ENCODE measurements at regions not wholly inside any gene's neighbourhood (a gene's known extent, or its start where the extent isn't known, plus 50 kb on each side); places are given as distances from the start of the nearest gene placed in this dataset.

DNA sequence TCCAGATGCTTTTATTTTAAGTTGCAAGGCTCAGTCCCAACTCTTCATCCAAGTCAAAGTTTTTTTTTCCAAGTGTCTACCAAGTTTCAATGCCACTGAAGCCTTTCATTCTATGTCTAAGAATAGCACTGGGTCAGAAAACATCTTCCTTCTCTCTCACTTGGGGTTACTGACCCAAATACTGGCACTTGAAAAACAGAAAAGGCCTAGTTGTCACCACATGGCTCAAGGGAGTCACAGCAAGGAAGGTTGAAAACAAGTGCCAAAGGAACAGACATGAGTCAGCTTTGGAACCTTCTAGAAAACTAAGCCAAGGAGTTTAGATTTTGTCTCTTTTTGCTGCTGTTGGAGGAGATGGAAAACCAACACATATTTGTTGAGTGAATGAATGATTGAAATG lies 146.5 kb downstream of the COPS8 start:
- TF ChIP-seq, protein P1, sequence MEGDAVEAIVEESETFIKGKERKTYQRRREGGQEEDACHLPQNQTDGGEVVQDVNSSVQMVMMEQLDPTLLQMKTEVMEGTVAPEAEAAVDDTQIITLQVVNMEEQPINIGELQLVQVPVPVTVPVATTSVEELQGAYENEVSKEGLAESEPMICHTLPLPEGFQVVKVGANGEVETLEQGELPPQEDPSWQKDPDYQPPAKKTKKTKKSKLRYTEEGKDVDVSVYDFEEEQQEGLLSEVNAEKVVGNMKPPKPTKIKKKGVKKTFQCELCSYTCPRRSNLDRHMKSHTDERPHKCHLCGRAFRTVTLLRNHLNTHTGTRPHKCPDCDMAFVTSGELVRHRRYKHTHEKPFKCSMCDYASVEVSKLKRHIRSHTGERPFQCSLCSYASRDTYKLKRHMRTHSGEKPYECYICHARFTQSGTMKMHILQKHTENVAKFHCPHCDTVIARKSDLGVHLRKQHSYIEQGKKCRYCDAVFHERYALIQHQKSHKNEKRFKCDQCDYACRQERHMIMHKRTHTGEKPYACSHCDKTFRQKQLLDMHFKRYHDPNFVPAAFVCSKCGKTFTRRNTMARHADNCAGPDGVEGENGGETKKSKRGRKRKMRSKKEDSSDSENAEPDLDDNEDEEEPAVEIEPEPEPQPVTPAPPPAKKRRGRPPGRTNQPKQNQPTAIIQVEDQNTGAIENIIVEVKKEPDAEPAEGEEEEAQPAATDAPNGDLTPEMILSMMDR (IDR thresholded peaks at IDR 0.05): no peak
- TF ChIP-seq POLR2A (IDR thresholded peaks at IDR 0.05): no peak

All from ovary (tissue), 3 donors.